HG02642 (cell line): ENCODE measurements at regions not wholly inside any gene's neighbourhood (a gene's known extent, or its start where the extent isn't known, plus 50 kb on each side); places are given as distances from the start of the nearest gene placed in this dataset.

Source experiments
- ATAC-seq: cut with Tn5 transposase; IDR thresholded peaks from one replicate; pipeline ENCODE4 v1.9.1; 2021; ENCODE audit warnings: mild to moderate bottlenecking; ENCODE audit not compliant: unreplicated experiment, poor library complexity

GRCh38 chr1:73953586-73953985 lies 244.4 kb downstream of the LRRIQ3 start:
- ATAC-seq, result no peak

- ATAC-seq, result no peak
Measured at GRCh38 chr1:73953186-73953585, 244.8 kb downstream of the LRRIQ3 start.

- ATAC-seq, result no peak
Measured at GRCh38 chr1:73948055-73948454, 249.9 kb downstream of the LRRIQ3 start.

GRCh38 chr1:73947009-73947408 lies 251.0 kb downstream of the LRRIQ3 start:
- no peak for ATAC-seq

GRCh38 chr1:73943270-73943669 lies 254.7 kb downstream of the LRRIQ3 start:
- no peak for ATAC-seq

GRCh38 chr1:73930293-73930692 lies 267.7 kb downstream of the LRRIQ3 start:
- no peak for ATAC-seq

- no peak for ATAC-seq
Measured at GRCh38 chr1:73914951-73915350, 283.0 kb downstream of the LRRIQ3 start.

GRCh38 chr1:73913025-73913424 lies 285.0 kb downstream of the LRRIQ3 start:
- no peak for ATAC-seq

- no peak for ATAC-seq
Measured at GRCh38 chr1:73911849-73912248, 286.1 kb downstream of the LRRIQ3 start.

GRCh38 chr1:73910466-73910865 lies 287.5 kb downstream of the LRRIQ3 start:
- ATAC-seq, result no peak

GRCh38 chr1:73910062-73910461 lies 287.9 kb downstream of the LRRIQ3 start:
- ATAC-seq, result no peak

GRCh38 chr1:73909043-73909562 lies 288.9 kb downstream of the LRRIQ3 start:
- no peak for ATAC-seq

GRCh38 chr1:73907051-73907450 lies 290.9 kb downstream of the LRRIQ3 start:
- no peak for ATAC-seq

- ATAC-seq, result no peak
Measured at GRCh38 chr1:73903092-73903491, 294.9 kb downstream of the LRRIQ3 start.

GRCh38 chr1:73901738-73902137 lies 296.2 kb downstream of the LRRIQ3 start:
- ATAC-seq, result no peak

GRCh38 chr1:73899311-73899710 lies 298.7 kb downstream of the LRRIQ3 start:
- no peak for ATAC-seq

GRCh38 chr1:73898540-73898939 lies 299.4 kb downstream of the LRRIQ3 start:
- no peak for ATAC-seq

GRCh38 chr1:73887412-73887811 lies 310.6 kb downstream of the LRRIQ3 start:
- ATAC-seq, result no peak

GRCh38 chr1:73886716-73887115 lies 311.3 kb downstream of the LRRIQ3 start:
- no peak for ATAC-seq

GRCh38 chr1:73874806-73875205 lies 323.2 kb downstream of the LRRIQ3 start:
- ATAC-seq, result no peak

GRCh38 chr1:73868810-73869336 lies 329.1 kb downstream of the LRRIQ3 start:
- ATAC-seq, result no peak

- no peak for ATAC-seq
Measured at GRCh38 chr1:73862355-73862754, 335.6 kb downstream of the LRRIQ3 start.
